T-helper 2 cell (primary cell): ENCODE measurements at regions not wholly inside any gene's neighbourhood (a gene's known extent, or its start where the extent isn't known, plus 50 kb on each side); places are given as distances from the start of the nearest gene placed in this dataset.
A peak's percentile ranks its signal among the peaks of the same experiment; 100 is the strongest.

Experiments used
- DNase-seq, 5 experiments: peaks; one replicate each; pipeline versions ENCODE4 v3.0.0 to v3.0.0-alpha.2; 2012 to 2022

- no peak for DNase-seq
These were observed 124.6 kb upstream of the BCL2L14 start for GRCh38 chr12:11946161-11946560.

GRCh38 chr12:11947213-11947612 is 123.5 kb upstream of the BCL2L14 start:
- no peak for DNase-seq

- DNase-seq, result no peak
These were observed 120.9 kb upstream of the BCL2L14 start for GRCh38 chr12:11949738-11950411.

DNA sequence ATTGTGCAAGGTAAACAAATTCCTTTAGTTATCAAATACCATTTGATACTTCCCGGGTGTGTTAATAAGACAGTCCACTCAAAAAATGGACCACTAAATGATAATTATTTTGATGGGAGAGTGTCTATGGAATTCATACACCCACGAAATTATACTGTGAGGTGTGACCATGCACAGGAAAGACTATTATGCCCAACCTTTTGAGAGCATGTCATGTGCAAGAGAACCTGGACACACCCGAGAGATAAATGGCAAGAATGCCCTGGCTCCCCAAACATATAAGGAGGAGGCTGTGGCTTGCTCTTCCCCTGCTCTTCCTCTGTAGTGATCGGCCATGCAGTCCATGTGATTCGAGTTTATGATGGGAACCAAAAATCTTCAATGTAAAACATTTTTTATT is 119.5 kb upstream of the BCL2L14 start:
- no peak for DNase-seq

DNA sequence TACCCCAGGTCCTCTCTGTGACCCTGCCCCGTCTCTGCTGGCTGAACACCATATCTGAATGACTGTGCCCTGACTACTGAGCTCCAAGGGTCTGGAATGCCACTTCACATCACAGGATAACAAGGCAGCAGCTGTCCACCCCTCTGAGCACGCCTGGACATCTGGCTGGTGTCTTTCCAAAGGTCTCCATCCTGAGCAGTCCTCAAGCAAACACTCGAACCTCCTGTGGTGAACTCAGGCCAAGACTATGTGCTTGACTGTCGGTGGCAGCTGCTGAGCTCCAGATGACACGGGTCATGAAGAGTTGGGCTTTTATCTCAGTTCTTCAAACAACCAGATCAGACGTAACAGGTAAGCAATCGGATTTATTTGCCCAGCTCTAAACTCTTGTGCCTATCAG is 117.2 kb upstream of the BCL2L14 start:
- DNase-seq, result no peak

DNA sequence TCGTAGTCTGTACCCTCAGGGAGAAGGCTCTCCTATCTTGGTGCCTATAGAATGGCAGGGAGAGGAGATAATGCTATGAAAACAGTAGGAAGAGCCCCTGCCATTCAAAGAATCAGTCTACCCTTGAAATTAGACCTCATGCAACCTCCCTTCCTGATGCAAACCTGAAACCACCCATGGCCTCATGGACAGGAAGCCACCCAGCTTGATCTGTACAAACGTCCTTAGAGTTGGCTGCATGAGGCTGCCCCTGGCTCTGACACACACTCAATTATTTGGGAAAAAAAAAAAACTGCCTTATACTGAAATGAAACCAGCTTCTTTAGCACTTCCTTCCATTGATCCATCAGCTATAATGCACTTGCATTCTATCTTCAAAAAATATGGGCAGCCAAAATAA is 116.6 kb upstream of the BCL2L14 start:
- DNase-seq, result peak in 1 of 5 experiments; percentile 70

DNA sequence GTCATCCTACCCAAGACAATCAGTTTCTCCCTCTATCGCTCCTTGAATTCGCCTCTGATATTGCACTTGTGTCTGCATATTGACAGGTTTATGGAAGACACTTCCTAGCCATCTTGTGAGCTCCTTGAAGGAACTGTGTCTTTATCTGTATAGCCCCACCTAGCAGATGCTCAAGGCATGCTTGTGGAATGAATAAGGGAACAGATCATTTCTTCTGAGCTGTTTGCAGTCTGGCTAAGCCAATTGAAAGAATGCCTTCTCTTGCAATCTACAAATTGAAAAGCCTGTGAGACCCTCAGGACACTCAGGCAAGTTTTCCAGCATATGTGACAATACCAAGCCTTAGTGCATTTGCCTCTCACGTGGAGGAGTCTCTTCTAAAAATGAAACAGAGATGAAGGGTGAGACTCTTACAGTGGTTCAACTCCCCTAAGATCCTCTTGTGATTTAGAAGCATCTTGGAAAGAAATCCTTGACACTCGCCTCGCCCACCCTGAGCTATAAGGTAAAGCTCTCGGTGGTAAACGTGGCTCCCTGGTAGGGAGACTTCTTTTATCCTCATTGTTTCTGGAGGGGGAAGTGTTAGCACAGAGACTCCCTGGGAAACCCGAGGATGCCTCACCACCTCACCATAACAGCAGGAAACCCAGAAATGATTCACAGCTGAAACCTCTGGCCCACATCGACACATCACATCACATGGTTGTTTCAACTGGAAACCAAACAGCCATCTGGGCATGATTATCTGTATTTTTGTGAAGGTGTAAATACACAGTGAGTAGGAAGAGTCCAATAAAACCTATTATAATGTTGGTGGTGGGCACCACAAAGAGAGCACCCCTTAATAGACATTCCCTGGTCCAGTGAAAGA is 112.3 kb upstream of the BCL2L14 start:
- DNase-seq, result peak in 2 of 5 experiments; percentile 27 to 88

DNA sequence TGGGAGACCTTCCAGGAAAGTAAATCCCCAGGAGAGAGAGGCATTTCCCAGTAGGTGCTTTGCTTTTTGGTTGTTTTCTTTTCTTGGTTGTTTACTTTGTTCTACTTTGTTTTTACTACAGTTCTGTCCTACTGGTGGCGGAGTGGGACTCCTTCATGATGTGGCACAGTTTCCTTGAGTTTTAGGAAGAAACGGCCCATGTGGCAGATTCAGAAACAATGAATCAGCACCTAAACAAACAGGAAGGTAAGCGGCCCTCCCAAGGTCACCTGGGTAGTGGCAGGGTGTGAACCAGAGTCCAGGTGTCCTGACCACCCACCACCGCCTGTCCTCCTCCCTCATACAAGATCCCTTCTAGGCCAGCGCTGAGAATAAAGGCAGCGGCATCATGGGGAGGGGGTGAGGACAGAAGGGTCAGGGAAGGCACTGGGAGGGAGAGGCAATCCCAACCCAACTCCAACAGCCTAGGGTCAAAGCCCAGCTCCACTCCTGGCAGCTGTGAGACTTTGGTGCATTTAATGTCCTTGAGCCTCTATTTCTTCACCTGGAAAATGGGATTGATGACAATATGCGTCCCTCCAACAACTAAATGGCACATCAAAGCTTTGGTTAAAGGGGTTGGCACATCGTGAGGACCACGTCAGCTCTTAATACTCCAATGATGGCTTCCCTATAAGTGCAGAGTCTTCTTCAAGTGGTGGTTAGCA is 111.5 kb upstream of the BCL2L14 start:
- peak in 1 of 5 experiments; percentile 32 for DNase-seq

DNA sequence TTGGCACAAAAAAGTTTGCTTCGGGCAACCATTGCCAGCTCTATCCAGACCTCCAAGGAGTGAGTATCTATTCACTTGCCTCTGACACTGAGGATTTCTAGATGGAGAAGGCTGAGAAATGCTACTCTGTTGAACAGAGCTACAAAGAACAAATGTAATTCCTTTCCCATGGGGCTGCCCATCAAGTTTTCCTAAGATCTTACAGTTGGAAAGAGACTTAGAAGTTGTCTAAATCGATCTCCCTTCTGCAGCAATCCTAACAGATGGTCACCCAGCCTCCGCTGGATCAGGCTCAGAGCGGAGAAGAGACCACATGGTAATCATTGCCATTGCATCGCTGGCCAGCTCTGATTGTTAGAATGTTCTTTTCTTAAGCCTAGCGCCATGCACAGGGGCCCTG is 110.1 kb upstream of the BCL2L14 start:
- no peak for DNase-seq

GRCh38 chr12:11961686-11962085 is 109.1 kb upstream of the BCL2L14 start:
- DNase-seq, result no peak

- DNase-seq, result no peak
These were observed 107.9 kb upstream of the BCL2L14 start for GRCh38 chr12:11962860-11963259.

- DNase-seq, result no peak
These were observed 106.8 kb upstream of the BCL2L14 start for GRCh38 chr12:11963841-11964471.

GRCh38 chr12:11965258-11965910 is 105.4 kb upstream of the BCL2L14 start:
- no peak for DNase-seq

- DNase-seq, result no peak
These were observed 103.2 kb upstream of the BCL2L14 start for GRCh38 chr12:11967376-11968047.

DNA sequence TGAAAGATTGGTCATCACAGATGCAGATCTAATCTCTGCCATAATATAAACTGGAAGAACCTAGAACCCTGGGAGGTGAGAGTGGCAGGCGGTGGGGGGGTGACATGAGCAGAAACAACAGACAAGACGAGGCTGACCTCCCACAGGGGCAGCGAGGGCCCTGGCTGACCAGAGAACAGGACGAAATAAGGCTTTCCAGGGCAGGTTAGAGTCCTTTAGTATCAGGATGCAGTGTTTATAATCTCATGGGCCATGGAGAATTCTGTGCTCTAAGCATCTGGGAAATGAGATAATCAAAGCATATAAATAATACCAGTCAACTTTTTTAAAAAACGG is 102.7 kb upstream of the BCL2L14 start:
- no peak for DNase-seq

GRCh38 chr12:11968516-11968915 is 102.2 kb upstream of the BCL2L14 start:
- DNase-seq, result no peak

DNA sequence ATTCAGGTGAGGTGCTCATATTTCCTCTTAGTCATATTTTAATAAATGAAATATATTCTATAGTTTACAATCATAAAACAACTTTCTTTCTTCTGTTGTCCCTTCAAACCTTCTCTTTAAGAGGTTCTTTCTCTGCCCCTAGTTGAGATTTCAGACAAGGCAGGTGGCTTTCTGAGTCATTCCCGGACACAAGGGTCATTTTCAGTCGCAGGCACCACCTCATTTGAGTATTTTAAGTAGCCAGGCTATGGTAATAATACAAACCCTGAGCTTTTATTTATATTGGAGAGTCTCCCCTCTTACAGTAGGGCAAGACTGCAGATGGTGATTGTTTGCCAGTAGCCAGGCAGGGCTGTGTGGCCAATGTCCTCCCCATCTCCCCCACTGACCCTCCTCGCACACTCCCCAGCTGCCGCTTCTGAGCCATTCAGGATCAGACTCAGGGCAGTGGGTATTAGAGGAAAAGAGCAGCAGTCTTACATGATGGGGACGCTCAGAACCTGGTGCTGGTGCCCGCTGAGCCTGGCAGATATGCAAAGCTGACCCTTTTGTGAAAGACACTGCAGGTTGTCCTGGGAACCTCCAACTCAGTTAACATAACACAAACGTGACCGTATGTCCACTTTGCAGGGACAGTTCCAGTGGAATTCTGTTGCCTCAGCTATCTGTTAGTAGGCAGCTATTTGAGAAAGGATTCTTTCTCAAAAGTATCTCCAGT is 101.1 kb upstream of the BCL2L14 start:
- DNase-seq, result no peak

GRCh38 chr12:11970155-11970520 is 100.6 kb upstream of the BCL2L14 start:
- DNase-seq, result no peak

DNA sequence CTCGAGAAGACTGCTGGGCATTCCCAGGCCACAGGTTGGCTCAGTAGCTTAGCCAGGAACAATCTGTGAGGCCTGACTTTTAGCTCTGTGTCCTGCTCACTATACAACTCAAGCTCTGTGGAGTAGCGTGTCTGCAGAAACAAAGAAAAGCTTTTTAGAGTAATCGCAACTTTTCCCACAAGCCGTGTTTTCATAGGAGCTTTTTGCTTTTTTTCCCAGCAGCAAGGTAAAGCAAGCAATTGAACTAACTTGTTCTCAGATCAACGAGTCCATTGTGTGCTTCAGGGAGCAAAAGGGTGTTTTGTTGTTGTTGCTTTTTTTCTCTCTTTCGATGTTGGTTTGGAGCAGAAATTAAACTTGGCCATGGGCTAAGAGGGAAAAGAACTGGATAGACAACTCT is 97.3 kb upstream of the BCL2L14 start:
- DNase-seq, result no peak

DNA sequence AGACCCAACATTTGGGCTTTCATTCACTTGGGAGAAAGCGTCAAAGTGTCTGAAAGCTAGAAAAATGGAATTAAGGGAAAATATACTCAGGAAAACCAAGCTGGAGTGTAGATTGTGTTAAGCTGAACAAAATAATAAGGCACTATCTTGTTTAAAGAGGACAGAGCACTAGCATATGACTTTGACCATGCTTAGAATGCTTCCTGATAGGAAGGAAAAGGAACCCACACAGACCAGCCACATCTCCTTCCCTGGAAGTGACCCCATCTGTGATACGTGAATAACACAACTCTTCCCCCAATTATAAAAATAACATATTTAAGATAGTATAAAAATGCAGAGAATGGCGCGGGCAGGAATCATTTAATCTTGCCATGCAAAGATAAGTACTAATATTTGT is 94.7 kb upstream of the BCL2L14 start:
- DNase-seq, result no peak

- peak in 1 of 5 experiments; percentile 37 for DNase-seq
These were observed 91.9 kb upstream of the BCL2L14 start for GRCh38 chr12:11978726-11979384.
